Tibial artery (tissue), 4 donors: ENCODE measurements at regions not wholly inside any gene's neighbourhood (a gene's known extent, or its start where the extent isn't known, plus 50 kb on each side); places are given as distances from the start of the nearest gene placed in this dataset.

ENCODE experiments used
- DNase-seq, 2 donors: peaks; one replicate each; pipeline ENCODE4 v3.0.0-alpha.2; 2019
- H3K27ac ChIP-seq, 2 donors: fragments of 200-600 bp; sonication (generic) in 1 of 2; 1 replicate in 1 of 2; 2 replicates in 1 of 2; pipeline ENCODE4 v1.5.1; 2018 to 2019; ENCODE audit warnings: mild to moderate bottlenecking in 1 of 2
- H3K27me3 ChIP-seq, 2 donors: fragments of 200-600 bp; sonication (generic) in 1 of 2; one replicate each; pipeline versions ENCODE4 v1.5.1 to v1.6.0; 2016 to 2019
- H3K36me3 ChIP-seq, 3 donors: fragments of 200-600 bp; sonication (generic) in 2 of 3; one replicate each; pipeline ENCODE4 v1.5.1; 2016 to 2019; ENCODE audit warnings: mild to moderate bottlenecking in 2 of 3
- H3K4me1 ChIP-seq, 4 donors: fragments of 200-600 bp; sonication (generic) in 2 of 4; 1 replicate in 3 of 4; 2 replicates in 1 of 4; pipeline ENCODE4 v1.5.1; 2016 to 2019
- H3K4me3 ChIP-seq, 2 donors: fragments of 200-600 bp; sonication (generic) in 1 of 2; 1 replicate in 1 of 2; 2 replicates in 1 of 2; pipeline ENCODE4 v1.5.1; 2018 to 2019; ENCODE audit warnings: mild to moderate bottlenecking in 2 of 2
- H3K9me3 ChIP-seq, 3 donors: fragments of 200-600 bp; sonication (generic) in 1 of 3; one replicate each; pipeline ENCODE4 v1.5.1; 2016 to 2019
- CTCF ChIP-seq, 2 experiments: fragments of 200-600 bp in 1 of 2; fragments of 450-650 bp in 1 of 2; IDR thresholded peaks; one replicate each; pipeline ENCODE4 v1.5.1; 2017 to 2019; ENCODE audit warnings: antibody characterized with exemption in 2 of 2, mild to moderate bottlenecking in 1 of 2, moderate library complexity in 1 of 2
- intact Hi-C: fragments of 100-400 bp; cut with DNase I; formaldehyde crosslinking; loops from one replicate; pipeline ENCODE4 v1.15.0; 2023; ENCODE audit warnings: low total_unique reads

- intact Hi-C loops = no loop called here
- DNase-seq = no peak
- peak overlapping the region; percentile 0 to 30 for H3K27ac ChIP-seq
Observed at GRCh38 chr12:124720681-124721500, 142.8 kb downstream of the SCARB1 start.

GRCh38 chr12:124720004-124720680, 143.5 kb downstream of the SCARB1 start:
- Histone ChIP-seq H3K9me3 (no peaks in the 10 kb centered on the region), H3K4me3 (no peak overlapping the region), H3K27me3 (no peaks in the 10 kb centered on the region), H3K4me1 (peaks cover 0 to 16% (median 11%) of the 10 kb centered on the region in 4 donors), H3K27ac (peak overlapping the region; percentile 0 to 30), H3K36me3 (no peaks in the 10 kb centered on the region)
- no peak for DNase-seq
- intact Hi-C loops = no loop called here
- peak; percentile 10 to 19 for TF ChIP-seq CTCF (IDR thresholded peaks at IDR 0.05)

More at GRCh38 chr12:124720681-124721500, 142.8 kb downstream of the SCARB1 start:
- TF ChIP-seq CTCF (IDR thresholded peaks at IDR 0.05) = no peak
- H3K27me3 ChIP-seq = no peaks in the 10 kb centered on the region
- H3K36me3 ChIP-seq = no peaks in the 10 kb centered on the region
- H3K4me3 ChIP-seq = no peak overlapping the region
- H3K9me3 ChIP-seq = no peaks in the 10 kb centered on the region
- H3K4me1 ChIP-seq = peaks cover 0 to 16% (median 11%) of the 10 kb centered on the region in 4 donors

- Histone ChIP-seq H3K4me1 (peaks cover 0 to 16% (median 11%) of the 10 kb centered on the region in 4 donors), H3K27ac (no peak overlapping the region), H3K27me3 (no peaks in the 10 kb centered on the region), H3K4me3 (no peak overlapping the region), H3K36me3 (no peaks in the 10 kb centered on the region), H3K9me3 (no peaks in the 10 kb centered on the region)
- intact Hi-C loops = no loop called here
- DNase-seq = no peak
- no peak for TF ChIP-seq CTCF (IDR thresholded peaks at IDR 0.05)
Observed at GRCh38 chr12:124719231-124719630, 144.4 kb downstream of the SCARB1 start.

- Histone ChIP-seq H3K36me3 (no peaks in the 10 kb centered on the region), H3K4me1 (peaks cover 0 to 16% (median 11%) of the 10 kb centered on the region in 4 donors), H3K9me3 (no peaks in the 10 kb centered on the region), H3K4me3 (no peak overlapping the region), H3K27me3 (no peaks in the 10 kb centered on the region), H3K27ac (no peak overlapping the region)
- intact Hi-C loops = no loop called here
- no peak for DNase-seq
- no peak for TF ChIP-seq CTCF (IDR thresholded peaks at IDR 0.05)
Observed at GRCh38 chr12:124718458-124718857, 145.2 kb downstream of the SCARB1 start.

- no peak overlapping the region for H3K27ac ChIP-seq
- DNase-seq = no peak
- no peak for TF ChIP-seq CTCF (IDR thresholded peaks at IDR 0.05)
- H3K36me3 ChIP-seq = no peaks in the 10 kb centered on the region
- intact Hi-C loops = no loop called here
- no peaks in the 10 kb centered on the region for H3K27me3 ChIP-seq
- no peaks in the 10 kb centered on the region for H3K9me3 ChIP-seq
- no peak overlapping the region for H3K4me3 ChIP-seq
- peaks cover 0 to 19% (median 11%) of the 10 kb centered on the region in 4 donors for H3K4me1 ChIP-seq
Observed at GRCh38 chr12:124718036-124718435, 145.6 kb downstream of the SCARB1 start.
